A172 (cell line): ENCODE measurements at regions not wholly inside any gene's neighbourhood (a gene's known extent, or its start where the extent isn't known, plus 50 kb on each side); places are given as distances from the start of the nearest gene placed in this dataset.
"Not testable (repeated sequence)": the region's sequence is repeated elsewhere in the genome, so short reads cannot be mapped to it uniquely, and the experiment has no call there.

Experiments used
- DNase-seq: peaks from one replicate; pipeline ENCODE4 v3.0.0-alpha.2; 2015; ENCODE audit warnings: low spot score

DNA sequence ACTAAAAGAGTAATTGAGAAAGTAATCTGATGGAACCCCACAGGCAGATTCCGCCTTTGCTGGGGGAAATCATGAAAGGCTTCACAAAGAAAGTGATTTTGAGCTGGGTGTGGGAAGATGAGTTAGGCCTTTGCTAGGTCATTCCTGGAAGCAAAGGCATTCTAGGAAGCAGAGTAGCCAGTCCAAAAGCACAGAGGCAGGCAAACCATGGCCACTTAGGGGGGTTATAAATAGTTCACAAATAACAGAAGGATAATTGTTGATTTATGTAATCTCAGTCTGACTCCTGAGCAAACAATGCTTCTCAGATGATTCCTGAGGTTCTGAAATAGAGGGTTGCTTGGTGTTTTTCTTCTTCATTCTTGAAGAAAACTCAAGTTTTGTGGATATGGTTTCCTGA, 576.3 kb downstream of the NTRK3 start:
- DNase-seq: no peak

- DNase-seq: no peak
Measured at GRCh38 chr15:87675271-87675670, 581.3 kb downstream of the NTRK3 start.

- peak; percentile 43 for DNase-seq
Measured at GRCh38 chr15:87672309-87673288, 583.9 kb downstream of the NTRK3 start.

DNA sequence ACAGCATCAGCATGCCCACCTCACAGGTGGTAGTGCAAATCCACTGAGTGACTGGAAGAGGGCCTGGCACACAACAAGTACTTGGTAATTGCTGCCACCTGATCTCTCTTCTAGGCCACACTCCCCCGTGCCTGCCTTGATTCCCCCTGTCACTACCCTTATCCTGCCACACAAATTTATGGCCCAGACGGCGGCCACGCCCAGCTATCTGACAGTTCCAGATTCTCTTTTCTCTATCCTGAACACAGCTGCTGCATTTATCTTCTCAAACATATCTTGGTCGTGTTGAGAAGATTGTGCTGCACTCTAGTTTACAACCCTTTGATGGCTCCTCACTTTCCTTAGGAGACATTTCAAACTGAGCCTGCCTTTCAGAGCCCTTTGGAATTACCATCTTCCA, 585.2 kb downstream of the NTRK3 start:
- DNase-seq: no peak

DNA sequence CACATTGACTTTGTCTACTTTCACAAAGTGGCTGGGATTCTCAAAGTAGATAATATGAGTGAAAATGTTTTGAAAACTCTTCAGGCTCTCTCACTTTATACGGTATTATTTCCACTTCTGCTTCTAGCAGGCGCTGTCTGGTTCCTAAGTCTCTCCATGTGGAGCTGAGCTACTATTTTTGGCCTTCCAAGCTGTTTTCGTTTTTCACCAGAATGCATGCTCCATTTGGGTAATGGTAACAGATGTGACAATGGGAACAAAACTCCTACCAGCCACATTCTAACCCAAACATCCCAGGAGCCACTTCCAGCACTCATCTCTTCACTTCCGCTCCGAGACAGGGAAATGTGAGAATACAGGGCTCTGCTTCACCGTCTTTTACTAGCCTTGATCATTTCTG, 586.7 kb downstream of the NTRK3 start:
- DNase-seq: no peak

GRCh38 chr15:87668768-87669564, 587.6 kb downstream of the NTRK3 start:
- DNase-seq: peak; percentile 68

DNA sequence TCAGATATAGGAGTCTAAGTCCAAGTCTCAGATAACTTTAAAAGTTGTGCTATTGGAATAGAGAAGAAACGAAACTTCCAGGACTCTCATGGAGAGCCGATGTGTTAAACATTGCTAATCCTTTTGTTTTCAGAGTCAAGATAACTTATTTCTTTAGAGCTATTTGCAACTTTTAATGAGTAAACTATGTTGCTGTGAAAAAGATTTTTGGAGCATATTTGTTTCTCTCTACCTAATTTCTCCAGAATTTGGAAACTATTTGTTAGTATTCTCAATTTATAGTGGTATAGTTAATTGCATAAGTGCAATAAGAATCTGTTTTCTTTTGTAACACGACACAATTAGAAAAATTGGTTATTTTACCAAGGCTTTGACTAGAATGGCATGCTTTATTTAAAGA, 588.9 kb downstream of the NTRK3 start:
- no peak for DNase-seq

- DNase-seq: no peak
Measured at GRCh38 chr15:87662575-87662974, 594.0 kb downstream of the NTRK3 start.

GRCh38 chr15:87661454-87662355, 594.8 kb downstream of the NTRK3 start:
- no peak for DNase-seq

- no peak for DNase-seq
Measured at GRCh38 chr15:87660251-87661129, 596.0 kb downstream of the NTRK3 start.

DNA sequence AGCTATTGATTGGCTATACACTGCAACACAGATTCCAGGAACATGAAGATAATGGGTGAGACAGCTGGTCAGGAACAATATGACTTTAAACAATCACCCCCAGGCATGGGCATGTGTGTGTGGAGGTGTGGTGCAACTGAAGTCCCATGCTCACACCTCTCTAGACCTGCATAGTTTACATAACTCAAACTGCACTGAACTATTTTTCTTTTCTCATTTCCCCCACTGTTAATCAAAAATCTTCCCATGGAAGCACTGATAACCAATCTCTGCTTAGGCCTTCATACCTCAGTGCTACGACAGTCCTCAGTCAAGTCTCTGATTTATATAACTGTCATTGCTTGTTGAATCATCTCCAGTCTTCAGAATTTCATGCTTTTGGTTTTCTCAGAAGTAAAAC, 600.2 kb downstream of the NTRK3 start:
- no peak for DNase-seq

DNA sequence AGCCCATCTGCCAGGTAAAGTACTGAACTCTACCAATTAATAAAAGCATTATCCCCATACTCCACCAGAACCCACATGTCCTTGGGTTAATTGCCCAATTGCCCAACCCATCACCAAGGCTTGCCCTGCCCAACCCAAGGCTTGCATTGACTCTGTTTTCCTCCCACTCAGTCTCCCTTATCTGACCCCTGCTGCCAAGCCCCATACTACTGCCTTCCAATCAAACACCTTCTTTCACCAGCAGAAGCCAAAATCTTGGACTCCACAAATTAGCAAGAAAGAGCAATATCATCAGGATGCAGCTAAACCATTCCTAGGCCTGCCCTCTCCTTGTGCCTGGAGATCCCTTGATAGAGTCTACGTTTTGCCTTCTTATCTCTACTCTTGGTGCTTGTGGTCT, 602.9 kb downstream of the NTRK3 start:
- DNase-seq: no peak

GRCh38 chr15:87649175-87649574, 607.4 kb downstream of the NTRK3 start:
- DNase-seq: no peak

- no peak for DNase-seq
Measured at GRCh38 chr15:87648278-87648677, 608.3 kb downstream of the NTRK3 start.

DNA sequence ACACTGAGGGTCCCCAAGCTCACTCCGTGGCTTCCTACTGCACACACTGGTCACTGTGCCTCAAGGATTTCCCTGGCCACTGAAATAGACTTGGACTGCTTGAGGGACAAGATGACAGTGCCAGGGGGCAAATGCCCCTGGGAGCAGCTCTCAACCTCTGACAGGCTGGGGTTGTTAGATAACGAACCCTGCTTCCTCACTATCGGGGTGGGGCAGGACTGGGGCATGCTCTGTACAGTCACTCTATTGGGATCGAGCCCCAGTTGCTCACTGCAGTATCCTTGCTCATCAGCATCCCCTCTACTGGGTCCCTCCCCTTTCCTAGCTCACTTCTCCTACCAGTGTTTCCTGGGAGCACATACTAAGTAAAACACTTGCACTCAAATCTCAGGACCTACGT, 610.8 kb downstream of the NTRK3 start:
- no peak for DNase-seq

GRCh38 chr15:87642997-87643396, 613.5 kb downstream of the NTRK3 start:
- DNase-seq: not testable (repeated sequence)

DNA sequence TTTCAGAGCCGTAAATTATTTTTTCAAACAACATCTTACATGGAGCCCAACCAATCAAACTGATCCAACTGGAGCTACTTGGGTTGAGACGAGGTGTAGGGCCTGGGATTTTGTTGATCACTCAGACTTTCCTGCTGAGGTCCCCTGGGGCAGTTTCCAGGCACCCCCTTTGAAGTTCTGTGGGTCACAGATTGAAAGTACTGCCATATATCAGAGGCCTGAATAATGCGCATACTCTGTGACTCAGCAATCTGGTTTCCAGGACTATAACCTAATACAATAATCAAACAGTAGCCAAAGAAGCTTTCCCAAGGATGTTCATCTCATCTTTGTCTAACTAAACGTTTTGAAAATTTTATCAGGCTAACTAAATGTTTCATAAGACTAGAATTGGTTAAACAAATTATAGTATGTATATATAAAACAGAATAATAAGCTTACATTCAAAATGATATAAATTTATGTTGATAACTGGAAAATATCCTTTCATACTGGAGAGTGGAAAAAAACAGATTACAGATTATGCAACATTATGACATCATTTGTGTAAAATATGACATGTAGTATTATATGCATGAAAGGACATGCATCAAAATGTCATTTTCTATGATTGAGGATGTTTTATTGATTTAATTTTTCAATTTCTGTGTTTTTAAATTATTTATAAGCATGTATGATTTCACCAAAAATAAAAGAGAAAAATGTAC, 617.1 kb downstream of the NTRK3 start:
- no peak for DNase-seq

DNA sequence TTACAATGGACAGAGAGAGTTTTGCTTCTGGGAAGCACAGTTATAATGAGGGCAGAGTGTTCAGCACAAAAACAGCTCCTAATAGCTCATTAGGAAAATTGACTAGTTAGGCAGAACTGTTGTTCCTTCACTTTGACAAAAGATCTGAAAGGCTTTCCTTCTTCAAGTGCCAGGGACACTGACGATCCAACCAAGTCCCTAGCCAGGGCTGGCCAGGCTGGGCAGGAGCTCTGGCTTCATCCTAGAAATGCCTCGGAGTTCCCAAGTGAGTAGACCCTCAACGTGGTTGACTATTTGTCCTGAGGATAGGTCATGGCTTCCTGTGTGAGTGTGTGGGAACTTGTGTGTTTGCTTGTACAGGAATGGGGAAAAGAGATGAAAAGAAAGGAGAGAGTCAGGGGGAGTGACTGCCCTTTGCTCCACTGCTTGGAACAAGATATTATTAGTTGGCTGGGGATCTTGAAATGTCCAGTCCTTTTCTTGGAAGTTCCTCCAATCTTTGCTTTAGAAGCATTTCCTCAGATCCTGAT, 617.9 kb downstream of the NTRK3 start:
- DNase-seq: no peak

DNA sequence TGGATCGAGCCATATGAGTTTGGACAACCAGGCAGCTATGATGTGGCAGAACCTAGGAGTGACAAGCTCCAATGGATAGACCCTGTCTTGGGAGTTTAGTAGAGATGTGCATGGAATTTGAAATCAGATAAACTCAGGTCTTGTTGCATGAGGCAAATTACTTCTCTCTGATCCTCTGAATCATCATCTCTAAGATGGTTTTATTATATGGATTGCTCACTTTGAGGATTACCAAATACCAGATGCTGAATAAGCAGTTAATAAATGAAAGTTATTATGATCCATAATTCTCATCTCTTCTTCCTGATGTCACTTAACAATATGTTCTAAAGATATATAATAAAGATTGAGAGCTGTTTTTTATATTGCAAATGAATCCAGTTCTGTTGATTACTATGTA, 622.2 kb downstream of the NTRK3 start:
- DNase-seq: no peak

DNA sequence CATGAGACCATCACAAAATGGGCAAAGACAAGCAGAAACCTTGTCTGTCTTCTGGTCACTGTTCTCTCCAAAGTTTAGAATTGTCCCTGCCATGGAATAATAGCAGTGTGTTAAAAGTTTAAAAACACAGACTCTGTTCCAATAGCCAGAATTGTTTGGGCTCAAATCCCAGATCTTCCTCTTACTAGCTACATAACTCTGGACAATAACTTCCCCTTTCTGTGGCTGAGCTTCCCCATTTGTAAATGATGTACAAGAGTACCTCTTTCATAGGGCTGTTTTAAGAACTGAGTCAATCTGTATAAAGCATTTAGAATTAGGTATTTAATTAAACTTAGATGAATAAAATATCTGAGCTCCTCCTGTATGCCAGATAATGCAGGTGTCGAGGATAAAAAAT, 623.0 kb downstream of the NTRK3 start:
- no peak for DNase-seq
